DOHH2 (cell line): ENCODE measurements at regions not wholly inside any gene's neighbourhood (a gene's known extent, or its start where the extent isn't known, plus 50 kb on each side); places are given as distances from the start of the nearest gene placed in this dataset.

Experiments used
- EZH2phosphoT487 ChIP-seq: fragments of 200-600 bp; sonication (generic); IDR thresholded peaks from 2 replicates; pipeline ENCODE4 v1.6.1; 2017; ENCODE audit warnings: borderline replicate concordance, mild to moderate bottlenecking, antibody characterized with exemption, low read length, moderate library complexity, mixed read lengths
- TF ChIP-seq, protein P1 (sequence below): fragments of 200-600 bp; sonication (generic); IDR thresholded peaks from one replicate; pipeline ENCODE4 v1.5.1; 2014; ENCODE audit warnings: antibody characterized with exemption, mild to moderate bottlenecking, low read depth, low read length; ENCODE audit not compliant: poor library complexity, severe bottlenecking

DNA sequence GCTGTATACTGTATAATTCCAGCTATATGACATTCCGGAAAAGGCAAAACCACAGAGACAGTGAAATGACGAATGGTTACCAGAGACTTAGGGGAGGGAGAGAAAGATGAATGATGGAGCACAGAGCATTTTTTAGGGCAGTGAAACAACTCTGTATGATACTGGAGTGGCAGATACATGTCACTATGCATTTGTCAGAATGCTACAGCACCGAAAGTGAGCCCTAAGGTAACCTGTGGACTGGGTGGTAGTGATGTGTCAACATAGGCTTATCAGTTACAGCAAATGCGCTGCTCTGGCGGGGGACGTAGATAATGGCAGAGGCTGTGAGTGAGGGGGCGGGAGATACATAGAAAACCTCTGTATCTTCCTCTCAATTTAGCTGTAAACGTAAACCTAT is 201.3 kb upstream of the SSTR4 start:
- no peak for TF ChIP-seq EZH2phosphoT487
- TF ChIP-seq, protein P1, sequence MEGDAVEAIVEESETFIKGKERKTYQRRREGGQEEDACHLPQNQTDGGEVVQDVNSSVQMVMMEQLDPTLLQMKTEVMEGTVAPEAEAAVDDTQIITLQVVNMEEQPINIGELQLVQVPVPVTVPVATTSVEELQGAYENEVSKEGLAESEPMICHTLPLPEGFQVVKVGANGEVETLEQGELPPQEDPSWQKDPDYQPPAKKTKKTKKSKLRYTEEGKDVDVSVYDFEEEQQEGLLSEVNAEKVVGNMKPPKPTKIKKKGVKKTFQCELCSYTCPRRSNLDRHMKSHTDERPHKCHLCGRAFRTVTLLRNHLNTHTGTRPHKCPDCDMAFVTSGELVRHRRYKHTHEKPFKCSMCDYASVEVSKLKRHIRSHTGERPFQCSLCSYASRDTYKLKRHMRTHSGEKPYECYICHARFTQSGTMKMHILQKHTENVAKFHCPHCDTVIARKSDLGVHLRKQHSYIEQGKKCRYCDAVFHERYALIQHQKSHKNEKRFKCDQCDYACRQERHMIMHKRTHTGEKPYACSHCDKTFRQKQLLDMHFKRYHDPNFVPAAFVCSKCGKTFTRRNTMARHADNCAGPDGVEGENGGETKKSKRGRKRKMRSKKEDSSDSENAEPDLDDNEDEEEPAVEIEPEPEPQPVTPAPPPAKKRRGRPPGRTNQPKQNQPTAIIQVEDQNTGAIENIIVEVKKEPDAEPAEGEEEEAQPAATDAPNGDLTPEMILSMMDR, result no peak
